ENCODE measurements at regions not wholly inside any gene's neighbourhood (a gene's known extent, or its start where the extent isn't known, plus 50 kb on each side); places are given as distances from the start of the nearest gene placed in this dataset.
"Not testable (repeated sequence)": the region's sequence is repeated elsewhere in the genome, so short reads cannot be mapped to it uniquely, and the experiment has no call there.

GRCh38 chr18:43805646-43806194, 528.4 kb upstream of the SYT4 start:
- DNase-seq (ENCODE audit: low read depth), result no peak

GRCh38 chr18:43812627-43813026, 535.3 kb upstream of the SYT4 start:
- DNase-seq (ENCODE audit: low read depth), result no peak

GRCh38 chr18:43819397-43819796, 542.1 kb upstream of the SYT4 start:
- no peak for DNase-seq (ENCODE audit: low read depth)

GRCh38 chr18:43819873-43820272, 542.6 kb upstream of the SYT4 start:
- no peak for DNase-seq (ENCODE audit: low read depth)

GRCh38 chr18:43825768-43826167, 548.5 kb upstream of the SYT4 start:
- no peak for DNase-seq (ENCODE audit: low read depth)

GRCh38 chr18:43826215-43826614, 548.9 kb upstream of the SYT4 start:
- DNase-seq (ENCODE audit: low read depth), result no peak

- DNase-seq (ENCODE audit: low read depth), result no peak
Measured at GRCh38 chr18:43827311-43827710, 550.0 kb upstream of the SYT4 start.

- DNase-seq (ENCODE audit: low read depth), result no peak
Measured at GRCh38 chr18:43830303-43830702, 553.0 kb upstream of the SYT4 start.

GRCh38 chr18:43830947-43831346, 553.7 kb upstream of the SYT4 start:
- DNase-seq (ENCODE audit: low read depth), result no peak

GRCh38 chr18:43846299-43846698, 569.0 kb upstream of the SYT4 start:
- no peak for DNase-seq (ENCODE audit: low read depth)

GRCh38 chr18:43847164-43848091, 570.1 kb upstream of the SYT4 start:
- no peak for DNase-seq (ENCODE audit: low read depth)

- not testable (repeated sequence) for DNase-seq (ENCODE audit: low read depth)
Measured at GRCh38 chr18:43849831-43850230, 572.5 kb upstream of the SYT4 start.

- no peak for DNase-seq (ENCODE audit: low read depth)
Measured at GRCh38 chr18:43855376-43855775, 578.1 kb upstream of the SYT4 start.

- DNase-seq (ENCODE audit: low read depth), result no peak
Measured at GRCh38 chr18:43863180-43863579, 585.9 kb upstream of the SYT4 start.

- DNase-seq (ENCODE audit: low read depth), result no peak
Measured at GRCh38 chr18:43866696-43867095, 589.4 kb upstream of the SYT4 start.

- no peak for DNase-seq (ENCODE audit: low read depth)
Measured at GRCh38 chr18:43868497-43868995, 591.3 kb upstream of the SYT4 start.

- no peak for DNase-seq (ENCODE audit: low read depth)
Measured at GRCh38 chr18:43869451-43870008, 592.2 kb upstream of the SYT4 start.

- DNase-seq (ENCODE audit: low read depth), result no peak
Measured at GRCh38 chr18:43870626-43871025, 593.3 kb upstream of the SYT4 start.

- no peak for DNase-seq (ENCODE audit: low read depth)
Measured at GRCh38 chr18:43875511-43875910, 598.2 kb upstream of the SYT4 start.

GRCh38 chr18:43876286-43876685, 599.0 kb upstream of the SYT4 start:
- no peak for DNase-seq (ENCODE audit: low read depth)

- no peak for DNase-seq (ENCODE audit: low read depth)
Measured at GRCh38 chr18:43876748-43877147, 599.5 kb upstream of the SYT4 start.

GRCh38 chr18:43877616-43878321, 600.5 kb upstream of the SYT4 start:
- DNase-seq (ENCODE audit: low read depth), result no peak

- no peak for DNase-seq (ENCODE audit: low read depth)
Measured at GRCh38 chr18:43879415-43879814, 602.1 kb upstream of the SYT4 start.

Data from stimulated activated CD8-positive, alpha-beta memory T cell treated with anti-CD3 and anti-CD28 coated beads, Interleukin-4, amount 100 ng/mL, for 24 hours (primary cell).